Panc1 (cell line): ENCODE measurements at regions not wholly inside any gene's neighbourhood (a gene's known extent, or its start where the extent isn't known, plus 50 kb on each side); places are given as distances from the start of the nearest gene placed in this dataset.
"Not testable (repeated sequence)": the region's sequence is repeated elsewhere in the genome, so short reads cannot be mapped to it uniquely, and the experiment has no call there.

Experiments
- CTCF ChIP-seq: fragments of 450-650 bp; IDR thresholded peaks from 2 replicates; pipeline ENCODE4 v1.5.1; 2017; ENCODE audit warnings: mild to moderate bottlenecking
- TCF7L2 ChIP-seq: IDR thresholded peaks from 2 replicates; pipeline ENCODE4 v1.6.1; 2011; ENCODE audit warnings: mild to moderate bottlenecking, low read depth, low read length, inconsistent platforms

- not testable (repeated sequence) for TF ChIP-seq CTCF, TCF7L2
Observed at GRCh38 chr16:29246091-29246490, 160.4 kb downstream of the NPIPB11 start.
